ENCODE measurements at regions not wholly inside any gene's neighbourhood (a gene's known extent, or its start where the extent isn't known, plus 50 kb on each side); places are given as distances from the start of the nearest gene placed in this dataset.

DNA sequence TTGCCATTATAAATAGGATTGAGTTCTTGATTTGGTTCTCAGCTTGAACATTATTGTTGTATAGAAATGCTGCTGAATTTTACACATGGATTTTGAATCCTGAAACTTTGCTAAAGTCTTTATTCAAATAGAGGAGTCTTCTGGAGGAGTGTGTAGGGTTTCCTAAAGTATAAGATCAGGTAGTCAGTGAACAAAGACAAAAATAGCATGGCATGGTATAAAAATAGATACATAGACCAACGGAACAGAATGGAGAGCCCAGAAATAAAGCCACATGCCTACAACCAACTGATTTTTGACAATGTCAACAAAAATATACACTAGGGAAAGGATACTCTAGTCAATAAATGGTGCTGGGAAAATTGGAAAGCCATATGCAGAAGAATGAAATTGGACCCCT lies 740.1 kb downstream of the QKI start:
- Mint-ChIP-seq H3K4me3 (no peak overlapping the region), H3K27ac (no peak overlapping the region), H3K36me3 (no peaks in the 10 kb centered on the region), H3K4me1 (no peaks in the 10 kb centered on the region), H3K9me3 (peaks cover 5% of the 10 kb centered on the region), H3K27me3 (no peaks in the 10 kb centered on the region)
- CTCF ChIA-PET: interaction anchor here (0.6 kb wide), 1 partner anchor 363 kb away, joined by 3 read pairs; no protein-coding TSS in a partner anchor
- DNase-seq: no peak

GRCh38 chr6:164152611-164153010 lies 738.1 kb downstream of the QKI start:
- no peak overlapping the region for H3K27ac Mint-ChIP-seq
- peaks cover 5% of the 10 kb centered on the region for H3K9me3 Mint-ChIP-seq
- H3K27me3 Mint-ChIP-seq: no peaks in the 10 kb centered on the region
- H3K36me3 Mint-ChIP-seq: no peaks in the 10 kb centered on the region
- no peaks in the 10 kb centered on the region for H3K4me1 Mint-ChIP-seq
- H3K4me3 Mint-ChIP-seq: no peak overlapping the region
- DNase-seq: no peak
- CTCF ChIA-PET: no interaction called here

- DNase-seq: no peak
- Mint-ChIP-seq H3K4me1 (no peaks in the 10 kb centered on the region), H3K27ac (no peak overlapping the region), H3K36me3 (no peaks in the 10 kb centered on the region), H3K9me3 (no peaks in the 10 kb centered on the region), H3K4me3 (no peak overlapping the region), H3K27me3 (no peaks in the 10 kb centered on the region)
- CTCF ChIA-PET: no interaction called here
Observed at GRCh38 chr6:164151161-164152120, 736.9 kb downstream of the QKI start.

DNA sequence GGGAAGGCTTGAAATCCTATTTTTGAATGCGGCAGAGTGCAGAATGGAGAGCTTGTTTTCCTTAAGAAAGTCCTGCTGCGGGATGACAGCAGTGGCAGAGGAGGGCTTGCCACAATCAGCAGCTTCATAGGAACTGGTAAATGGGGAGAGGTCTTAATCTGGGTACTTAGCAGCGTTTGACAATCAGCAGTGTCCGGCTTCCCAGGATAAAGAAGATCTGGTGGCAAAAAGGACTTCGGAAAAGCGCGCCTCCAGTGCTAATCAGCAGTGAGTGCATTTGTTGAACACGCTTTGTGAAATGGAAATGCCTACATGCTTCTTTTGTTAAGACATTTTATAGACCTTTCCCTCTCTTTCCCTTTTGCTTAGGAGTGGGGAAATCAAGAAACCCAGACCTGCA lies 735.7 kb downstream of the QKI start:
- Mint-ChIP-seq H3K27ac (no peak overlapping the region), H3K4me3 (no peak overlapping the region), H3K9me3 (no peaks in the 10 kb centered on the region), H3K27me3 (no peaks in the 10 kb centered on the region), H3K4me1 (no peaks in the 10 kb centered on the region), H3K36me3 (no peaks in the 10 kb centered on the region)
- DNase-seq: no peak
- CTCF ChIA-PET: no interaction called here

DNA sequence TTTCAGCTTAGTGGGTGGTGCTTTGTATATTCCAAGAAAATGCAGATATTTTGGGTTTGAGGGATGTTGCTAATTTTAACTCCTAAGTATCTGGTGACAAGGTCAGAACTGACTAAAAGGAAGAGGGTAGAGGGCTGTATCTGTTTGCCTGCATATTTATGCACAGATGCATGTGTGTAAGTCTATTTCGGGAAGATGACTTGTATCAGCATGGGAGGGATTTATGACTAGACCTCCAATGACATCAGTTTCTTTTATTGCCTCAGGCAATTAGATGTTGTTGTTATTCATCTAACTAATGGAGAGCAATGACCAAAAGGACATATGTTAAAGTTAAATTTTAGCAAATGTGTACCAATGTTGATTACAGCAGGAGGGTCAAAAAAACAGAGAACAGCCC lies 734.3 kb downstream of the QKI start:
- H3K9me3 Mint-ChIP-seq: no peaks in the 10 kb centered on the region
- no peak for DNase-seq
- H3K4me3 Mint-ChIP-seq: no peak overlapping the region
- H3K27me3 Mint-ChIP-seq: no peaks in the 10 kb centered on the region
- CTCF ChIA-PET: no interaction called here
- H3K36me3 Mint-ChIP-seq: no peaks in the 10 kb centered on the region
- no peak overlapping the region for H3K27ac Mint-ChIP-seq
- no peaks in the 10 kb centered on the region for H3K4me1 Mint-ChIP-seq

- CTCF ChIA-PET: no interaction called here
- Mint-ChIP-seq H3K27me3 (no peaks in the 10 kb centered on the region), H3K27ac (no peak overlapping the region)
Observed at GRCh38 chr6:164144316-164144715, 729.8 kb downstream of the QKI start.

DNA sequence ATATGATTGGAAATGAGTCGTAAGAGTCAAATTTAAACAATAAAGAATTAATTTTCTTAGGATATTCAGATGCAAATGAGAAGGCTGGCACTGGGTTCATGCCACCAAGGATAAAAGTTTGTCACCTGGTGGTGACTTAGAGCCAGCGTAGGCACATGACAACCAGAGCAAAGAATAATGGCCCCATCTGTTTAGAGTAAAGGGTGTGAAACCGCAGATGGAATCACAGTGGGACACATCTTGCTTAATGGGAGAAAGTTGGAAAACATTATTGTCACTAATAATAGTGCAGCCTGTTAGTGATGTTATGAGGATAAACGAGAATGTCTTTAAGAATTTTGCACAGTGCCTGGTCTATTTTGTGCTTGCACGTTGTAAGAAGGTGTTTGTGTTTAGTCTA lies 727.8 kb downstream of the QKI start:
- H3K27me3 Mint-ChIP-seq: no peaks in the 10 kb centered on the region
- H3K9me3 Mint-ChIP-seq: no peaks in the 10 kb centered on the region
- H3K4me3 Mint-ChIP-seq: no peak overlapping the region
- no peaks in the 10 kb centered on the region for H3K4me1 Mint-ChIP-seq
- DNase-seq: no peak
- no peak overlapping the region for H3K27ac Mint-ChIP-seq
- CTCF ChIA-PET: no interaction called here
- no peaks in the 10 kb centered on the region for H3K36me3 Mint-ChIP-seq

More at GRCh38 chr6:164144316-164144715, 729.8 kb downstream of the QKI start:
- Mint-ChIP-seq H3K4me3 (no peak overlapping the region), H3K4me1 (no peaks in the 10 kb centered on the region), H3K36me3 (no peaks in the 10 kb centered on the region), H3K9me3 (no peaks in the 10 kb centered on the region)
- no peak for DNase-seq

- Mint-ChIP-seq H3K27me3 (no peaks in the 10 kb centered on the region), H3K27ac (no peak overlapping the region), H3K4me1 (no peaks in the 10 kb centered on the region), H3K4me3 (no peak overlapping the region), H3K36me3 (no peaks in the 10 kb centered on the region), H3K9me3 (peaks cover 3% of the 10 kb centered on the region)
- no peak for DNase-seq
- CTCF ChIA-PET: no interaction called here
Observed at GRCh38 chr6:164135511-164136132, 721.1 kb downstream of the QKI start.

DNA sequence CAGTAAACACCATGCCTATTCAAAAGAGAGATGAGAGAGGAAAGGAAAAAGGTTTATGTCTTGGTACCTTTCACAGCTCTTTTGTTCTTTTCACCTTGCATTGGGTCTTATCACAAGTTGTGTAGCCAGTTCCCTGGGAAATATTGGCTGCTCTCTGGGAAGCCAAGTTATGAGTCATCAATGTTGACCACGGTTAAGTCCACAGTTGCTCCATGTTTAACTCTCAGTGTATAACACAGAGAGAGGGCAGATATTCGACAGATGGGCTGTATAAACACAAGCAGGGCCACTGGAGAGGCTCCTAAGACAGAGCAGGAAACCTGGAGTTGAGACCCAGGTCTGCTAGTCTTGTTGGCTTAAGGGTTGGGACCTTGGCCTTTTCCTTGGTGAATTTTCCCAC lies 718.6 kb downstream of the QKI start:
- no peak overlapping the region for H3K27ac Mint-ChIP-seq
- DNase-seq: no peak
- peaks cover 3% of the 10 kb centered on the region for H3K9me3 Mint-ChIP-seq
- CTCF ChIA-PET: no interaction called here
- H3K36me3 Mint-ChIP-seq: no peaks in the 10 kb centered on the region
- H3K4me3 Mint-ChIP-seq: no peak overlapping the region
- no peaks in the 10 kb centered on the region for H3K27me3 Mint-ChIP-seq
- H3K4me1 Mint-ChIP-seq: no peaks in the 10 kb centered on the region

DNA sequence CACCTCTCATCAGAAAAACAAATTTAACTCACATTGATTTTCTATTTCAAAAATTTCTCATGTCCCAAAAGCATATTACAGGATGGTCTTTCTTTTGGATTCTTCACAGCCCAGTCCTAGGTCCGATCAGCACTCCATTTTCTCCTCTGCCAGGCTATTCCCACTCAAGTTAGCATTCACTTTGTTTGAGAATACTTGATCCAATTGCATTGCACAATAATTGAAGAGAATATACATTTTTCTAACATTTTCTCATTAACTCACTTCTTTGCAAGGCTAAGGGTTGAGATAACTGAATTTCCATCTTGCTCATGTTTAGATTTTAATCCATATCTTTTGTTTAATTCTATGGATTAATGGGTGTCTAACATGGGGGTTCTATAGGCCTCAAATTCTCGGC lies 716.1 kb downstream of the QKI start:
- no peak overlapping the region for H3K4me3 Mint-ChIP-seq
- no peaks in the 10 kb centered on the region for H3K27me3 Mint-ChIP-seq
- DNase-seq: no peak
- H3K9me3 Mint-ChIP-seq: peaks cover 3% of the 10 kb centered on the region
- no peaks in the 10 kb centered on the region for H3K4me1 Mint-ChIP-seq
- H3K27ac Mint-ChIP-seq: no peak overlapping the region
- CTCF ChIA-PET: no interaction called here
- no peaks in the 10 kb centered on the region for H3K36me3 Mint-ChIP-seq

GRCh38 chr6:164130151-164130550 lies 715.6 kb downstream of the QKI start:
- no peaks in the 10 kb centered on the region for H3K4me1 Mint-ChIP-seq
- no peak overlapping the region for H3K4me3 Mint-ChIP-seq
- CTCF ChIA-PET: no interaction called here
- no peak for DNase-seq
- no peaks in the 10 kb centered on the region for H3K27me3 Mint-ChIP-seq
- H3K9me3 Mint-ChIP-seq: peaks cover 2% of the 10 kb centered on the region
- no peaks in the 10 kb centered on the region for H3K36me3 Mint-ChIP-seq
- no peak overlapping the region for H3K27ac Mint-ChIP-seq

- Mint-ChIP-seq H3K4me1 (no peaks in the 10 kb centered on the region), H3K4me3 (no peak overlapping the region), H3K9me3 (no peaks in the 10 kb centered on the region), H3K36me3 (no peaks in the 10 kb centered on the region), H3K27ac (no peak overlapping the region), H3K27me3 (no peaks in the 10 kb centered on the region)
- no peak for DNase-seq
- CTCF ChIA-PET: no interaction called here
Observed at GRCh38 chr6:164129218-164129617, 714.7 kb downstream of the QKI start.

DNA sequence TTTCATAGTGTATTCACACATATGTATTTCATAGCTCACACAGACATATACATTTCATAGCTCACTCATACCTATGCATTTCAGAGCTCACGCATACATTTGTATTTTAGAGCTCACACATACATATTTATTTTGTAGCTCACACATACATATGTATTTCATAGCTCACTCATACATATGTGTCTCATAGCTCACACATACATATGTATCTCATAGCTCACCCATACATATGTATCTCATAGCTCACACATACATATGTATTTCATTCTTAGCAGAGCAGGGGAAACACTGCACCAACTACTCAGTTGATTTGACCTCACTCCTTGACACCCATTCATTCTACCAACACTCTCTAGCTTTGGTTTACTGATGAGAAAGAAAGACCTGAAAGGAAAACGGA lies 713.6 kb downstream of the QKI start:
- DNase-seq: no peak
- H3K27me3 Mint-ChIP-seq: no peaks in the 10 kb centered on the region
- CTCF ChIA-PET: no interaction called here
- H3K36me3 Mint-ChIP-seq: no peaks in the 10 kb centered on the region
- H3K4me1 Mint-ChIP-seq: no peaks in the 10 kb centered on the region
- no peak overlapping the region for H3K27ac Mint-ChIP-seq
- H3K4me3 Mint-ChIP-seq: no peak overlapping the region
- H3K9me3 Mint-ChIP-seq: no peaks in the 10 kb centered on the region

GRCh38 chr6:164124986-164125385 lies 710.5 kb downstream of the QKI start:
- no peaks in the 10 kb centered on the region for H3K4me1 Mint-ChIP-seq
- no peak overlapping the region for H3K4me3 Mint-ChIP-seq
- H3K36me3 Mint-ChIP-seq: no peaks in the 10 kb centered on the region

DNA sequence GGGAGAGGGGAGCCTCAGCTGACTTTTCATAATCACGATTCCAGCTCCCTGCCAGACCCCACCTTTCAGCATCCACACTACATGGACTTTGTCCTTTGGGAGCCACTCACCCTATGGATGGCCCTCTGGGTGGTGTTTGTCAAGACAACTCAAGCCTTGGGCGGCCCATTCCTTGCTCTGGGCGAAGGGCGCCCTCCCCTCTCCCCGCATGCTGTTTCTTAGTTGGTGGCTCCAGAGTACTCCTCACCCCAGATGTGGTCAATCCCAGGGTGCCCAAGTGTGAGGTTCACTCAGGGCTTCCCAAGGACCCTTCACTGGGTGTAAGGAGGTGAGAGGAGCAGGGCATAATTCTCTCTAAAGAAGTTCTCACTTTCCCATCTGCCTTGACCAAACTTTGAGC lies 710.0 kb downstream of the QKI start:
- Mint-ChIP-seq H3K4me3 (no peak overlapping the region), H3K36me3 (no peaks in the 10 kb centered on the region), H3K9me3 (peaks cover 6% of the 10 kb centered on the region), H3K4me1 (no peaks in the 10 kb centered on the region), H3K27me3 (no peaks in the 10 kb centered on the region), H3K27ac (no peak overlapping the region)
- CTCF ChIA-PET: no interaction called here
- no peak for DNase-seq

More at GRCh38 chr6:164124986-164125385, 710.5 kb downstream of the QKI start:
- Mint-ChIP-seq H3K27me3 (no peaks in the 10 kb centered on the region), H3K27ac (no peak overlapping the region), H3K9me3 (peaks cover 6% of the 10 kb centered on the region)
- no peak for DNase-seq
- CTCF ChIA-PET: no interaction called here

Data from activated naive CD4-positive, alpha-beta T cell treated with anti-CD3 and anti-CD28 coated beads, Interleukin-2, amount 10 ng/mL, durations not matched to agents 7 days and 5 days (primary cell).